Daoy (cell line): ENCODE measurements at regions not wholly inside any gene's neighbourhood (a gene's known extent, or its start where the extent isn't known, plus 50 kb on each side); places are given as distances from the start of the nearest gene placed in this dataset.
"Not testable (repeated sequence)": the region's sequence is repeated elsewhere in the genome, so short reads cannot be mapped to it uniquely, and the experiment has no call there.

ENCODE experiments used
- DNase-seq: peaks from one replicate; pipeline ENCODE4 v3.0.0-alpha.2; 2015; ENCODE audit warnings: low read depth

DNA sequence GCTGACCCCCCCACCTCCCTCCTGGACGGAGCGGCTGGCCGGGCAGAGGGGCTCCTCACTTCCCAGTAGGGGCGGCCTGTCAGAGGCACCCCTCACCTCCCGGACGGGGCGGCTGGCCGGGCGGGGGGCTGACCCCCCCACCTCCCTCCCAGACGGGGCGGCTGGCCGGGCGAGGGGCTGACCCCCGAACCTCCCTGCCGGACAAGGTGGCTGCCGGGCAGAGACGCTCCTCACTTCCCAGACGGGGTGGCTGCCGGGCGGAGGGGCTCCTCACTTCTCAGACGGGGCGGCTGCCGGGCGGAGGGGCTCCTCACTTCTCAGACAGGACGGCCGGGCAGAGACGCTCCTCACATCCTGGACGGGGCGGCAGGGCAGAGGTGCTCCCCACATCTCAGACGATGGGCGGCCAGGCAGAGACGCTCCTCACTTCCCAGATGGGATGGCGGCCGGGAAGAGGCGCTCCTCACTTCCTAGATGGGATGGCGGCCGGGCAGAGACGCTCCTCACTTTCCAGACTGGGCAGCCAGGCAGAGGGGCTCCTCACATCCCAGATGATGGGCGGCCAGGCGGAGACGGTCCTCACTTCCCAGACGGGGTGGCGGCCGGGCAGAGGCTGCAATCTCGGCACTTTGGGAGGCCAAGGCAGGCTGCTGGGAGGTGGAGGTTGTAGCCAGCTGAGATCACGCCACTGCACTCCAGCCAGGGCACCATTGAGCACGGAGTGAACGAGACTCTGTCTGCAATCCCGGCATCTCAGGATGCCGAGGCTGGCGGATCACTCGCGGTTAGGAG lies 66.2 kb upstream of the PAPPA2 start:
- DNase-seq = not testable (repeated sequence)

DNA sequence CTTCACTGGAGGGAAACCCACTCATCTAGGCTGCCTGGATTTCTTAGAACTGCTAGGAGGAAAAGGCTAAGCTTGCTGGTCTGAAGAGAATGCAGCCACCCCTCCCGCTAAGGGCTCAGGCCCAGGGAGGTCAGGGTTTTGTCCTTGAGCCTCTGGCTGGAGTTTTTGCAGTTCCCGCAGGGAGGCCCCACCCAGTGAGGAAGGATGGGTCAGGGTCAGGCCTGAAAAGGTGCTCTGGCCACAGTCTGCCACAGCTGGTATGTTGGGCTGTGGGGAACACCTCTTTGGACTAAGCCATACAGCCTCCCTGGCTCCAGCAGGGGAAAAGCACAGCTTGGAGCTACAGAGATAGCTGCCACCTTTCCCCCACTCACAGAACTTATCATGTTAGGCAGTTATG lies 71.4 kb upstream of the PAPPA2 start:
- no peak for DNase-seq

DNA sequence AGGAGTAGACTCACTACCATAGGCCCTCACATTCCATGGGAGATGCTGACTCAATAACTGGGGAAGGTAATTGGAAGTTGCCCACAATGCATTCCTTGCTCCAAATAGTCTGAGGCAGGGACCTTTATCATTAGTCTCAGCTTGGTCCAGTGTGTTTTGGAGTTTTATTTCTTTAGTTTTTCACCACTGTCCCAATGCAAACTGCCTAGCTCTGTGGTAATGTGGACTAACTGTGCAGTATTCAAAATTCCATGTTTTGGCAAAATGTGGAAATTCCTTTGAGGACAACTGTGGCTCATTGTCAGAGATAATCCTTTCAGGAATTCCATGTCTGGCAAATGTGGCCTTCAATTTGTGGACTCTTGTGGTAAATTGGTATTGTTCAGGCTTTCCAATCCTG lies 78.1 kb upstream of the PAPPA2 start:
- no peak for DNase-seq

DNA sequence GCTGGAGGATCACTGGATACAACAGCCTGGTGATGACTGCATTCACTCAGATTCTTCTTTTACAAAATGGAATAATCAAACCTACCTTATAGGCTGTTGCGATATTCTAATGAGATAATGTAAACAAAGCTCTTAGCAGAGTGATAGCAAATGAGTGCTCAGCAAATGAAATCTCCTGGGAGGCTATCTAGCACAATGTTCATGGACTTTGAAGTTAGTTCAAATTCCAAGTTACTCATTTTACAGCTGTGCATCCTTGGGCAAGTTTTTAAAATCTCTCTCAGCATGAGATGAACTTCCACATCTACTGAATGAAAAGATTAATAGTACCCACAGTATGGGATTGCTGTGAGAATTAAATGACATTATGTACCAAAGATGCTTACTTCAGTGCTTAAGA lies 80.8 kb upstream of the PAPPA2 start:
- DNase-seq = no peak

DNA sequence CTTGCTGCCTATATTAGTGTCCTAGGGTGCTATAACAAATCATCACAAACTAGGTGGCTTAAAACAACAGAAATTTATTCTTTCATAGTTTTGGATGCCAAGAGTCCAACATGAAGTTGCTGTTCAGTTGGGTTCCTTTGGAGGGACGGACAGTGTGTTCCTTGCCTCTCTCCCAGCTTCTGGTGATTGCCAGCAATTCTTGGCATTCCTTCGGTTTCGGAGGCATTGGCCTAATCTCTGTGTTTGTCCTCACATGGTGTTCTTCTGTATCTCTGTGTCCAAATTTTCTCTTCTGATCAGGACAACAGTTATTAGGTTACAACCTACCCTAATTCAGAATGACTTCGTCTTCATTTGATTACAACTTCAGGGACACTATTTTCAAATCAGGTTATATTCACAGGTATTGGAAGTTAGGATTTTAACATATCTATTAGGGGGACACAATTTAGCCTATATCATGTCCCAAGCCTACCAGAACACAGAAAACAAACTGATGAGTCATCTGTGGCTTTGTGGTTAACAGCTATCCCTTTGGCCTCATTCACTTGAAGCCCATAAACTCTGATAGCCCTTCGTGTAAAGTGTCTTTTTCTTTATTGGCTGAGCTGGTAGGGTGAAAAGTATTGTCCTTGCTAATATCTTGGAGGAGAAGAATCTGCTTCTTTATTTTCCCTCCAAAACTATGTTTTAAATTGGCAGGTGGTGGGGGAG lies 83.2 kb upstream of the PAPPA2 start:
- no peak for DNase-seq

DNA sequence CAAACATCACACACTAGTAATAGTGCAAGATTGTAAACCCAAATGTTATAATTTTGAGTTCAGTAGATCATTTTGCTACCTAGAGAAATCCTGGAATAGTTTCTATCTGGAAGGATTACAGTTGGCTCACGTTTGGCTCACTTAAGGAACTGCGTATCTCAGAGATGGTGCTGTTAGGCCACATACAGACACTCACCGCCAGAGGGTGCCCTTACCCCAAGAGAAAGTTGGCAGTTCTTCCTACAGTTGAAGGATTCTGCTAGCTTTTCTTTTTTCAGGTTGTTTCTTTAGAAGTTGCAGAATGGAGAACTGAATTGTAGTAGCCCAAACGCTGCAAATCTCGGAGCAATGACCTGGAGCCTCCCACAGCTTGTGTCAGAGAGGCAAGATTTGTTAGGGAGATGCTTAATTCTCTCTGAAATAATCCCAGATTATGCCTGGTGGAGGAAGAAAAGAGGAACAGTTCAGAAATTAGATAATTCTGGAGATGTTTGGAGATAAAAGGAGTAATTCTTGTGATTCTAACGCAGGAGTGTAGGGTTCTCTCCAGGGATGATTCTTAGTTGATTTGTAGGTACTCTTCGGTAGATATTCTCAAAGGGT lies 87.9 kb upstream of the PAPPA2 start:
- DNase-seq = peak; percentile 27

DNA sequence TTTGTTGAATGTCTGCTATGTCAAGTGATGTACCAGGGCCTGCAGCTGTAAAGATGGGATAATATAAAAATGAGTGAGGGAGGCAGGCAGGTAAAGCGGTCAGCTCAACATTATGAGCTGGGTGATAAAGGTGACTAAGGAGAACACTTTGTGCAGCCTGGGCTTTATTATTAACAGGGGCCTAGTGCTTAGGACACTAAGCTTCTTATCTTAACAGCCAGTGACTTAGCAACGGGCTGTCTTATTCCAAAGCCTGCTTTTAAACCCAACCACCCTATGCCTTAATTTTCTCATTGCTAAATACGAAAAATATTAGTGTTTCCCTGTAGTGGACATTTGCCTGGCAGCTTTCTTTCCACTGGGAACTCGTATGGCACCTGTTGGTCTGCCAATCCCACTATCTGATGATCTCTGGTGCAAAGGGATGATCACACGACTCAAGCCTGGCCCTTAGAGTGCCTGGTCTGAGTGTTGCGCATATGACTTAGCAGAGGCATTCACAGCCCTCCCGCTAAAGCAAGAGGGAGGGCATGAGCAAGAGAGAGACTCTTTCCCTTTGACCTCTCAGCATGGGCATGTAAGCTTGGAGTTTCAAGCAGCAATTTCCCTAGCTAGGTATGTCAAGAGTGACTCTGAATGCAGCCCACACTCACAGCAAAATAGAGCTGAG lies 98.6 kb upstream of the PAPPA2 start:
- DNase-seq = no peak

DNA sequence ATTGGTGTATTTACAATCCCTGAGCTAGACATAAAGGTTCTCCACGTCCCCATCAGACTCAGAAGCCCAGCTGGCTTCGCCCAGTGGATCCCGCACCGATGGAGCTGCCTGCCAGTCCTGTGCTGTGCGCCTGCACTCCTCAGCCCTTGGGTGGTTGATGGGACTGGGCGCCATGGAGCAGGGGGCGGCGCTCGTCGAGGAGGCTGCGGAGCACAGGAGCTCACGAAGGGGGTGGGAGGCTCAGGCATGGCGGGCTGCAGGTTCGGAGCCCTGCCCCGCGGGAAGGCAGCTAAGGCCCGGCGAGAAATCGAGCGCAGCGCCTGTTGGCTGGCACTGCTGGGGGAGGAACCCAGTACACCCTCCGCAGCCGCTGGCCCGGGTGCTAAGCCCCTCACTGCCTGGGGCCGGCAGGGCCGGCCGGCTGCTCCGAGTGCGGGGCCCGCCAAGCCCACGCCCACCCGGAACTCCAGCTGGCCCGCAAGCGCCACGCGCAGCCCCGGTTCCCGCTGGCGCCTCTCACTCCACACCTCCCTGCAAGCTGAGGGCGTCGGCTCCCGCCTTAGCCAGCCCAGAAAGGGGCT lies 113.8 kb upstream of the PAPPA2 start:
- not testable (repeated sequence) for DNase-seq

DNA sequence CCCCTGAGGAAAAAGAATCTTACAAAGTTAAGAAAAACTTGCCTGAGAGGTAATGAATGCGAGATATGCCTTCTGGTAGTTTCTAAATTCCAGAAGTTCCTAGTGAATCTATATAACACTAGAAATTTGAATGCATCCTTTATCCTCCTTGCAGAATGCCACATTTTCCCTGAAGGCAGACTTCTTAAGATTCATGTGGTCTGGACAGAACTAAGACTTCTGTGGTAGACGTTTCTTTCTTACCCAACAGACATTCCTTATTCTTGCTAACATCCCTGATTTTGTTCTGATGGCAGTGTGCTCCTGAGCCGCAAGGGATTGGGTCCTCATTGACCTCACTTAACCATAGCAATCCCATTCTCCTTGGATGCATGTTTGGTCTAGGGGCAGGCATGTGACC lies 121.3 kb upstream of the PAPPA2 start:
- DNase-seq = no peak

DNA sequence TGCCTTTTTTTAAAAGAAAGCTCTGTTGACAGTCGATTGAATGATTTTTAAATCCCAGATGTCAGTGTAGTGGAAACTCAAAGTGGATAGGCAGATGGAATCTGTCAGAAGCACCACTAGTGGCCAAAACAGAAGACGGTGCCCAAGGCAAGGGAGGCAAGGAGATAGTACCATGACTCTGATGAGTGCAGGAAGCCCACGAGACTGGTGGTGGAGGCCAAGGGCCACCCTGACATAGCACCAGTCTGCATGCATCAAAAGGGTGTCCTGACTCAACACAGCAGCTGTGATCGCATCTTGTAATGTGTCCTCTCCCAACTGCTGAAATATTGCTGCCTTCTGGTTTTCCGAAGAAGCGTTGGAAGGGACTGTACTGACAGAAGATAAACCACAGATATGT lies 124.1 kb upstream of the PAPPA2 start:
- no peak for DNase-seq

DNA sequence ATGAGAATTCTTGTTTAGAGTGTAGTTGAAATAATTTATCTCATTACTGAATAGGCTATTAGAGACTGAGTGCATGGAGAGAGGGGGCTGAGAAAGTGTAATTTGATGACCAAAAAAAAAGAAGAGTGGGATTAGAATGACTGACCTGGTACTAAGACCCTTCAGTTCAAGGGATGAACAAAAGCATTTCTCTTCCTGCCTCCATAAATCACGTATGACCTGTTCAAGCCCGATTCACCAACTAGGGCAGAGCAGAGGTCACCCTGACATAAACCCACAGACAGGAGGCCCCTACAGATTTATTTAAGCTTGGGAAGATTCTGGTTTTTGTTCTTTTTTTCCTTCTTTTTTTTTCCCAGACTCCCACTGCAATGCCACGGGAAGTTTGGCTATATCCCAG lies 123.7 kb upstream of the COP1 start:
- DNase-seq = no peak

DNA sequence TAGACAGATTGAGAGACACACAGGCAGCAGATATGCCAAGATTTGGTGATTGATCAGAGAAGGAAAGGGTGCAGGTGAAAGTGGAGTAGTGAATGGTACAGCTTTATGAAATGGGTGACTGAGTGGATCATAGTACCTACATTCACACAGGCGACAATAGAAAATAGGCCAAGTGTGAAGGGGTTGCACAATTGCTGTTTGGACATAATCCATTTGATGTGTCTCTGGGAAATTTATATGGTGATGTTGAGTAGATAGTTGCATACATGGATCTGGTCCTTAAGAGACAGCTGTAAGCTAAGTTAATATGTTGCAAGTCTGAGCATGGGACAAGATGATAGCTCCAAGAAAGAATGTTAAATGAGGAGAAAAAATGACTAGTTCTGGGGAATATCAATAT lies 118.6 kb upstream of the COP1 start:
- no peak for DNase-seq

DNA sequence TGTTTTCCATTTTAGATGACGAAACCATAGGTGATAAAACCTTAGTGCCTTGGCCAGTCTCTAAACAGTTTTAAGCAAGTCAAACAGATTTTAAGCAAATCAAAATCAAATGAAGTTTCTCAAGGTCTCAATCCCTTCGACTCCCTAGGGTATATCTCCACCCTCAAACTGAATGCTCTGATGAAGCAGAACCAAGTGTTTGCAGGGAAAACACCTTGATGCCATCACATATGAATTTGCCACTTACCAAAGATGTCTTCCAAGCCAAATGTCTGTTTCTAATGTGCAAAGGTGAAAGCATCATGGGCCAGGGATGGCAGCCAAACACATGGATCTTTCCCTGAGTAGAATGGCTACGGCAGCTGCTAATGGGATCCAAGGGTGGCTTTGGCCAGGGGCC lies 116.4 kb upstream of the COP1 start:
- DNase-seq = no peak

DNA sequence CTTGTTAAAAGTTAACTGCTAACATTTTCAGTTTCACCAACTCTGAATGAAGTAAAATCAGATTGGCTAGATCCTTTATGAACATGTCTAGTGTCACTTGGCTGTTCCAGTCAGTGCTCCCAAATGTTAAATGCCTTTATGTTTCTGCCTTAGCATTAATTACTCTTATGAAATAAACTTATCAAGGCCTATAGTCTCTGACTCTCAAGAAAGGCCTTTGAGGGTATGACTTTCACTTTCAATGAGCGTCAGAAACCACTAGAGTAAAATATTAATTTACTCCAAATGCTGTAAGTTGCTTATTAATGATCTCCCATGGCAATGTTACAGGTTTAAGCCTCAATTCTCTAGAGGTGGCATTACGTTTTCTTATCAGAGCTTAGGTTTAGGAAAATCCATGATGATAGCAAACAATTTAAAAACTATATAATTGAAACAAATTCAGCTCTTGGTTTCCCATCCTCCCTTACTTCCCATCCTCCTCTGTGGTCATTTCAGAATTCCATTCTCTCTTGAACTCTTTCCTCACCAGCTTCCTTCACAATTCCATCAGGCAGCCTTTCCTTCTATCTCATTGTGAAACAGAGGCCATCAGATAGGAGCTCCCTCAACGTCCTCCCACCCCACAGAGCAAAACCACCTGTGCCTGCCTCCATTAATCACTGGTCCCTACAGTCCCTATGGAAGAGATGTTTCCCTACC lies 108.6 kb upstream of the COP1 start:
- no peak for DNase-seq

DNA sequence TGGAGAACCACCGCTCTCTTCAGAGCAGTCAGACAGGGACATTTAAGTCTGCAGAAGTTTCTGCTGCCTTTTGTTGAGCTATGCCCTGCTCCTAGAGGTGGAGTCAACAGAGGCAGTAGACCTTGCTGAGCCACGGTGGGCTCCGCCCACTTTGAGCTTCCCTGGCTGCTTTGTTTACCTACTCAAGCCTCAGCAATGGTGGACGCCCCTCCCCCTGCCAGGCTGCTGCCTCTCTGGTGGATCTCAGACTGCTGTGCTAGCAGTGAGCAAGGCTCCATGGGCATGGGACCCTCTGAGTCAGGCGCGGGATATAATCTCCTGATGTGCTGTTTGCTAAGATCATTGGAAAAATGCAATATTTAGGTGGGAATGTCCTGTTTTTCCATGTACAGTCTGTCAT lies 89.5 kb upstream of the COP1 start:
- not testable (repeated sequence) for DNase-seq

DNA sequence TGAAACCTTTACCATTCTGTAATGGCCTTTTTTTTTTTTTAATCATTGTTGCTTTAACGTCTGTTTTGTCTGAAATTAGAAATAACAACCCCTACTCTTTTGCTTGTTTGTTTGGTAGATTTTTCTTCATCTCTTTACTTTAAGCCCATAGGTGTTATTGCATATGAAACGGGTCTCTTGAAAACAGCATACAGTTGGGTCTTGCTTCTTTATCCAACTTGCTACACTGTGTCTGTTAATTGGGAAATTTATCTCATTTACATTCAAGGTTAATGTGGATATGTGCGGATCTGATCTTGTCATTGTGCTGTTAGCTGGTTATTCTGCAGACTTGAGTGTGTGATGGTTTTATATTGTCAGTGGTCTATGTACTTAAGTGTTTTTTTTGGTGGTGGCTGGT lies 78.9 kb upstream of the COP1 start:
- no peak for DNase-seq

DNA sequence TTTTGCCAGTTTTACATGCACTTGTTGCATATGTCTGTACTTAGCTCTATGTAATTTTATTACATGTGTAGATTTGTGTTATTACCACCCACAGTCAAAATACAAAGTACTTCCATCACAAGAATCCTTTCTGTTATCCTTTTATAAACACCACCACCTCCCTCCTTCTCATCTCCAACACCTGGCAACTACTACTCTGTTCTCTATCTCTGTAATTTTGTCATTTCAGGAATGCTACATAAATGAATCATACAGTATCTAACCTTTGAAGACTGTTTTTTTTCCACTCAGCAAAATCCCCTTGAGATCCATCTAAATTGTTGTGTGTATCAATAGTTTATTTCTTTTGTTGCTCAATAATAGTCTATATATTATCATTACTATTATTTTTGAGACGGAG lies 64.5 kb upstream of the COP1 start:
- DNase-seq = no peak
